KMS-11 (cell line): ENCODE measurements at regions not wholly inside any gene's neighbourhood (a gene's known extent, or its start where the extent isn't known, plus 50 kb on each side); places are given as distances from the start of the nearest gene placed in this dataset.
"Not testable (repeated sequence)": the region's sequence is repeated elsewhere in the genome, so short reads cannot be mapped to it uniquely, and the experiment has no call there.

ENCODE experiments used
- H2AFZ ChIP-seq: fragments of 200-600 bp; sonication (generic); 2 replicates; pipeline ENCODE4 v1.6.1; 2016; ENCODE audit warnings: antibody characterized with exemption, mixed run types, low read depth
- H3K27ac ChIP-seq: fragments of 200-600 bp; sonication (generic); 2 replicates; pipeline ENCODE4 v1.6.1; 2016; ENCODE audit warnings: mild to moderate bottlenecking, mixed run types
- H3K27me3 ChIP-seq: fragments of 200-600 bp; sonication (generic); 2 replicates; pipeline ENCODE4 v1.6.1; 2017; ENCODE audit warnings: mild to moderate bottlenecking, low read depth, mixed run types, moderate library complexity; ENCODE audit not compliant: insufficient read depth
- H3K36me3 ChIP-seq: fragments of 200-600 bp; sonication (generic); 2 replicates; pipeline ENCODE4 v1.6.1; 2017; ENCODE audit warnings: mild to moderate bottlenecking, mixed run types; ENCODE audit not compliant: insufficient read depth
- H3K4me1 ChIP-seq: fragments of 200-600 bp; sonication (generic); 2 replicates; pipeline ENCODE4 v1.6.1; 2016; ENCODE audit warnings: mild to moderate bottlenecking, low read depth, mixed run types; ENCODE audit not compliant: poor library complexity, severe bottlenecking
- H3K4me2 ChIP-seq: fragments of 200-600 bp; sonication (generic); 2 replicates; pipeline ENCODE4 v1.7.0; 2016; ENCODE audit warnings: mild to moderate bottlenecking, mixed run types
- H3K4me3 ChIP-seq: fragments of 200-600 bp; sonication (generic); IDR thresholded peaks from 2 replicates; pipeline ENCODE4 v1.6.1; 2017; ENCODE audit warnings: low read depth, low read length, mixed read lengths; ENCODE audit not compliant: insufficient read depth
- H3K79me2 ChIP-seq: fragments of 200-600 bp; sonication (generic); 2 replicates; pipeline ENCODE4 v1.6.1; 2016; ENCODE audit warnings: low read depth, mixed run types; ENCODE audit not compliant: insufficient read depth
- H3K9ac ChIP-seq: fragments of 200-600 bp; sonication (generic); 2 replicates; pipeline ENCODE4 v1.6.1; 2016; ENCODE audit warnings: mild to moderate bottlenecking, mixed run types
- H4K20me1 ChIP-seq: fragments of 200-600 bp; sonication (generic); 2 replicates; pipeline ENCODE4 v1.6.1; 2016; ENCODE audit warnings: mild to moderate bottlenecking, mixed run types; ENCODE audit not compliant: insufficient read depth
- CTCF ChIP-seq: fragments of 200-600 bp; sonication (generic); conservative IDR thresholded peaks from 2 replicates; pipeline ENCODE4 v1.6.1; 2017; ENCODE audit warnings: low read depth, mild to moderate bottlenecking, antibody characterized with exemption, low read length, moderate library complexity, mixed read lengths

DNA sequence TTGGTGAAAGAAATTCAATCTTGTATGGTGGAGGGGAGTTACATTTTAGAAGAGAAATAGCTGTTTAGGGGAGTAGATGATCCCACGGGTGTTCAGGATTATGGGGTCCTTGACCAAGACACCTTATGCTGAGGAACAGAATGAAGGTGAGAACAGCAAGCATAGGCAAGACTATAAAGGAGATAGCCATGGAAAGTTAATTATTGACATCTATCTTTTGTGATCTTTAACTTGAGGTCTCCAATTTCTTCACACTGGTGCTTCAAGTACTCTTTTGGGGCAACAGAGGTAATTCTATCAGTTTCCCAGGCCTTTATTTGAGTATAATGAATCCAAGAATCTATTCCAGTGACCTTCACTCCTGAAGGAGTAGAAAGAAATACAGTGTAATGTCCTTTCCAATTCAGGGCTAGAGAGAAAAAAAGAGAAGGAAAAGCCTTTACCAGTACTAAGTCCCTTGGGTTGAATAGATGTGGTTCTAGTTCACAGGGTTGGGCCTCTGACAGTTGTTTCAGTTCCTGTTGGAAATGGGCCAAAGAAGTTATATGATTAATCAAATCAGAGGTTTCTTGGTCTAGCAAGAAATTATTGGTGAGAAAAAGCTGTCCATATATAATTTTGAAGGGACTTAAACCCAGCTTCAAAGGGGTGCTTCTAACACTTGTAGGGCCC lies 2104.1 kb upstream of the ACO1 start:
- no peaks in the 10 kb centered on the region for H3K4me1 ChIP-seq
- no peaks in the 10 kb centered on the region for H4K20me1 ChIP-seq
- no peaks in the 10 kb centered on the region for H3K36me3 ChIP-seq
- H3K27me3 ChIP-seq, result no peaks in the 10 kb centered on the region
- no peak for TF ChIP-seq CTCF
- H3K4me3 ChIP-seq, result no peak overlapping the region
- H3K79me2 ChIP-seq, result no peaks in the 10 kb centered on the region
- H3K9ac ChIP-seq, result no peak overlapping the region
- H3K4me2 ChIP-seq, result no peak overlapping the region
- H2AFZ ChIP-seq, result no peak overlapping the region
- no peak overlapping the region for H3K27ac ChIP-seq

GRCh38 chr9:30289435-30289834 lies 2095.0 kb upstream of the ACO1 start:
- Histone ChIP-seq H3K4me3 (no peak overlapping the region), H3K27me3 (no peaks in the 10 kb centered on the region), H3K4me2 (no peak overlapping the region), H3K79me2 (no peaks in the 10 kb centered on the region), H2AFZ (no peak overlapping the region), H3K4me1 (no peaks in the 10 kb centered on the region), H3K9ac (no peak overlapping the region), H3K36me3 (no peaks in the 10 kb centered on the region), H4K20me1 (no peaks in the 10 kb centered on the region), H3K27ac (no peak overlapping the region)
- TF ChIP-seq CTCF, result no peak

DNA sequence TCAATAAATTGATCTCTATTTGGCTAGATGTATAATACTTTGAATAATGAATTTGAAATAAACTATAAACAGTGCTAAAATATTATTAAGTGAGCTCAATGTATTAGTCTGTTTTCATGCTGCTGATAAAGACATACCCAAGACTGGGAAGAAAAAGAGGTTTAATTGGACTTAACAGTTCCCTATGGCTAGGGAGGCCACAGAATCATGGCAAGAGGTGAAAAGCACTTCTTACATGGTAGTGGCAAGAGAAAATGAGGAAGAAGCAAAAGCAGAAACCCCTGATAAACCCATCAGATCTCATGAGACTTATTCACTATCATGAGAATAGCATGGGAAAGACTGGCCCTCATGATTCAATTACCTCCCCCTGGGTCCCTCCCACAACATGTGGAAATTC lies 2092.4 kb upstream of the ACO1 start:
- not testable (repeated sequence) for H4K20me1 ChIP-seq, H3K4me2 ChIP-seq, H3K4me3 ChIP-seq, H3K27ac ChIP-seq, H3K9ac ChIP-seq, H3K27me3 ChIP-seq, H2AFZ ChIP-seq, H3K4me1 ChIP-seq, H3K79me2 ChIP-seq, H3K36me3 ChIP-seq

DNA sequence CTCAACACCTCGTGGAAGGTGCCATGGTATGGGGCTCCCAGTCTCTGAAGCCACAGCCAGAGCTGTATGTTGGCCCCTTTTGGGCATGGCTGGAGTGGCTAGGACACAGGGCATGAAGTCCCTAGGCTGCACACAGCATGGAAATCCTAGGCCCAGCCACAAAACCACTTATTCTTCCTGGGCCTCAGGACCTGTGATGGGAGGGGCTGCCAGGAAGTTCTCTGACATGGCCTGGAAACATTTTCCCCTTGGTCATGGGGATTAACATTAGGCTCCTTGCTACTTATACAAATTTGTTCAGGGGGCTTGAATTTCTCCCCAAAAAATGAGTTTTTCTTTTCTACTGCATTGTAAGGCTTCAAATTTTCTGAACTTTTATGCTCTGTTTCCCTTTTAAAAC lies 2091.2 kb upstream of the ACO1 start:
- H3K9ac ChIP-seq, result no peak overlapping the region
- H4K20me1 ChIP-seq, result no peaks in the 10 kb centered on the region
- H3K27ac ChIP-seq, result no peak overlapping the region
- TF ChIP-seq CTCF, result no peak
- no peak overlapping the region for H2AFZ ChIP-seq
- H3K4me1 ChIP-seq, result peaks cover 11% of the 10 kb centered on the region
- H3K4me3 ChIP-seq, result no peak overlapping the region
- no peak overlapping the region for H3K4me2 ChIP-seq
- H3K27me3 ChIP-seq, result no peaks in the 10 kb centered on the region
- no peaks in the 10 kb centered on the region for H3K36me3 ChIP-seq
- H3K79me2 ChIP-seq, result no peaks in the 10 kb centered on the region

DNA sequence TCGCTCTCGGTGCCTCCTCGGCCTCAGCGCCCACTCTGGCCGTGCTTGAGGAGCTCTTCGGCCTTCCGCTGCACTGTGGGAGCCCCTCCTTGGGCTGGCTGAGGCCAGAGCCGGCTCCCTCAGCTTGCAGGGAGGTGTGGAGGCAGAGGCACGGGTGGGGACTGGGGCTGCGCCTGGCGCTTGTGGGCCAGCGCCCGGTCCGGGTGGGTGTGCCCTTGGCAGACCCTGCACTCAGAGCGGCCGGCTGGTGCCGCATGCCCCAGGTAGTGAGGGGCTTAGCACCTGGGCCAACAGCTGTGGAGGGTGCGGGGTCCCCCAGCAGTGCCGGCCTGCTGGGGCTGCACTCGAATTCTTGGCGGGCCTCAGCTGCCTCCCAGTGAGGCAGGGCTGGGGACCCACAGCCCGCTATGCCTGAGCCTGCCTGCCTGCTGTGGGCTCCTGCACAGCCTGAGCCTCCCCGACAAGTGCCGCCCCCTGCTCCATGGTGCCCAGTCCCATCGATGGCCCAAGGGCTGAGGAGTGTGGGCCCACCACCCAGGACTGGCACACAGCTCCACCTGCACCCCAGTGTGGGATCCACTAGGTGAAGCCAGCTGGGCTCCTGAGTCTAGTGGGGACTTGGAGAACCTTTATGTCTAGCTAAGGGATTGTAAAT lies 2085.2 kb upstream of the ACO1 start:
- Histone ChIP-seq H3K4me2 (no peak overlapping the region), H3K27me3 (no peaks in the 10 kb centered on the region)

More for the DNA sequence above, 2085.2 kb upstream of the ACO1 start:
- no peak overlapping the region for H3K27ac ChIP-seq
- no peak overlapping the region for H3K9ac ChIP-seq
- no peak overlapping the region for H2AFZ ChIP-seq
- H3K4me3 ChIP-seq, result no peak overlapping the region
- H3K36me3 ChIP-seq, result no peaks in the 10 kb centered on the region
- no peak for TF ChIP-seq CTCF
- no peaks in the 10 kb centered on the region for H3K79me2 ChIP-seq
- no peaks in the 10 kb centered on the region for H4K20me1 ChIP-seq
- H3K4me1 ChIP-seq, result peaks cover 11% of the 10 kb centered on the region
